Hepatocyte (in vitro differentiated cells): ENCODE measurements at regions not wholly inside any gene's neighbourhood (a gene's known extent, or its start where the extent isn't known, plus 50 kb on each side); places are given as distances from the start of the nearest gene placed in this dataset.

Source experiments
- DNase-seq: peaks from one replicate; pipeline ENCODE4 v3.0.0-alpha.2; 2016; ENCODE audit warnings: low spot score
- H2AFZ ChIP-seq: fragments of 200-600 bp; sonication (generic); 2 replicates; pipeline ENCODE4 v1.6.0; 2016; ENCODE audit warnings: antibody characterized with exemption, mild to moderate bottlenecking
- H3K27ac ChIP-seq: fragments of 200-600 bp; sonication (generic); 2 replicates; pipeline ENCODE4 v1.5.1; 2016; ENCODE audit warnings: mild to moderate bottlenecking
- H3K27me3 ChIP-seq: fragments of 200-600 bp; sonication (generic); 2 replicates; pipeline ENCODE4 v1.6.1; 2016
- H3K36me3 ChIP-seq: fragments of 200-600 bp; sonication (generic); replicated peaks from 2 replicates; pipeline ENCODE4 v1.5.1; 2016; ENCODE audit warnings: low read depth; ENCODE audit not compliant: insufficient read depth
- H3K4me1 ChIP-seq: fragments of 200-600 bp; sonication (generic); 2 replicates; pipeline ENCODE4 v1.5.1; 2016; ENCODE audit warnings: mild to moderate bottlenecking, moderate library complexity; ENCODE audit not compliant: insufficient read depth
- H3K4me2 ChIP-seq: fragments of 200-600 bp; sonication (generic); 2 replicates; pipeline ENCODE4 v1.6.0; 2016
- H3K4me3 ChIP-seq: fragments of 200-600 bp; sonication (generic); 2 replicates; pipeline ENCODE4 v1.5.1; 2016; ENCODE audit warnings: mild to moderate bottlenecking
- H3K79me2 ChIP-seq: fragments of 200-600 bp; sonication (generic); 2 replicates; pipeline ENCODE4 v1.6.0; 2017; ENCODE audit warnings: mild to moderate bottlenecking
- H3K9me2 ChIP-seq: fragments of 200-600 bp; sonication (generic); replicated peaks from 2 replicates; pipeline ENCODE4 v1.6.0; 2017; ENCODE audit warnings: mild to moderate bottlenecking; ENCODE audit not compliant: insufficient read depth
- H3K9me3 ChIP-seq: fragments of 200-600 bp; sonication (generic); 2 replicates; pipeline ENCODE4 v1.5.1; 2016; ENCODE audit warnings: low read depth, mild to moderate bottlenecking
- H4K20me1 ChIP-seq: fragments of 200-600 bp; sonication (generic); 2 replicates; pipeline ENCODE4 v1.6.0; 2016; ENCODE audit warnings: mild to moderate bottlenecking; ENCODE audit not compliant: insufficient read depth, poor library complexity, severe bottlenecking
- EZH2 ChIP-seq: fragments of 200-600 bp; sonication (generic); IDR thresholded peaks from 2 replicates; pipeline ENCODE4 v1.6.1; 2016; ENCODE audit warnings: antibody characterized with exemption, mild to moderate bottlenecking, borderline replicate concordance
- EZH2phosphoT487 ChIP-seq: fragments of 200-600 bp; sonication (generic); IDR thresholded peaks from one replicate; pipeline ENCODE4 v1.6.1; 2018; ENCODE audit warnings: antibody characterized with exemption, mild to moderate bottlenecking, low read depth, moderate library complexity; ENCODE audit not compliant: unreplicated experiment, severe bottlenecking
- WGBS: methylation state at CpG from one replicate; pipeline ENCODE4 v1.1.6; 2016; ENCODE audit warnings: low lambda C conversion rate; ENCODE audit errors: missing lambda C conversion rate; 5-methylcytosine and 5-hydroxymethylcytosine counted together
- TF ChIP-seq, protein P1 (sequence below): fragments of 200-600 bp; sonication (generic); IDR thresholded peaks from 2 replicates; pipeline ENCODE4 v1.5.1; 2016; ENCODE audit warnings: antibody characterized with exemption, mild to moderate bottlenecking; ENCODE audit not compliant: poor library complexity

GRCh38 chr20:6605055-6605935 lies 162.2 kb upstream of the BMP2 start:
- Histone ChIP-seq H3K27me3 (no peaks in the 10 kb centered on the region), H4K20me1 (no peaks in the 10 kb centered on the region), H3K4me2 (no peak overlapping the region), H3K36me3 (no peaks in the 10 kb centered on the region), H3K4me1 (no peaks in the 10 kb centered on the region), H3K4me3 (no peak overlapping the region), H3K79me2 (no peaks in the 10 kb centered on the region), H2AFZ (no peak overlapping the region), H3K9me2 (no peaks in the 10 kb centered on the region), H3K27ac (no peak overlapping the region), H3K9me3 (no peaks in the 10 kb centered on the region)
- no peak for TF ChIP-seq EZH2
- no peak for TF ChIP-seq EZH2phosphoT487
- TF ChIP-seq, protein P1, sequence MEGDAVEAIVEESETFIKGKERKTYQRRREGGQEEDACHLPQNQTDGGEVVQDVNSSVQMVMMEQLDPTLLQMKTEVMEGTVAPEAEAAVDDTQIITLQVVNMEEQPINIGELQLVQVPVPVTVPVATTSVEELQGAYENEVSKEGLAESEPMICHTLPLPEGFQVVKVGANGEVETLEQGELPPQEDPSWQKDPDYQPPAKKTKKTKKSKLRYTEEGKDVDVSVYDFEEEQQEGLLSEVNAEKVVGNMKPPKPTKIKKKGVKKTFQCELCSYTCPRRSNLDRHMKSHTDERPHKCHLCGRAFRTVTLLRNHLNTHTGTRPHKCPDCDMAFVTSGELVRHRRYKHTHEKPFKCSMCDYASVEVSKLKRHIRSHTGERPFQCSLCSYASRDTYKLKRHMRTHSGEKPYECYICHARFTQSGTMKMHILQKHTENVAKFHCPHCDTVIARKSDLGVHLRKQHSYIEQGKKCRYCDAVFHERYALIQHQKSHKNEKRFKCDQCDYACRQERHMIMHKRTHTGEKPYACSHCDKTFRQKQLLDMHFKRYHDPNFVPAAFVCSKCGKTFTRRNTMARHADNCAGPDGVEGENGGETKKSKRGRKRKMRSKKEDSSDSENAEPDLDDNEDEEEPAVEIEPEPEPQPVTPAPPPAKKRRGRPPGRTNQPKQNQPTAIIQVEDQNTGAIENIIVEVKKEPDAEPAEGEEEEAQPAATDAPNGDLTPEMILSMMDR: no peak
- WGBS: 76% methylated on average over 4 of the region's 4 CpGs
- DNase-seq: no peak

- 91% methylated on average over 3 of the region's 3 CpGs for WGBS
- H3K4me2 ChIP-seq: no peak overlapping the region
- H3K9me3 ChIP-seq: no peaks in the 10 kb centered on the region
These were observed 163.3 kb upstream of the BMP2 start for GRCh38 chr20:6604179-6604578.

DNA sequence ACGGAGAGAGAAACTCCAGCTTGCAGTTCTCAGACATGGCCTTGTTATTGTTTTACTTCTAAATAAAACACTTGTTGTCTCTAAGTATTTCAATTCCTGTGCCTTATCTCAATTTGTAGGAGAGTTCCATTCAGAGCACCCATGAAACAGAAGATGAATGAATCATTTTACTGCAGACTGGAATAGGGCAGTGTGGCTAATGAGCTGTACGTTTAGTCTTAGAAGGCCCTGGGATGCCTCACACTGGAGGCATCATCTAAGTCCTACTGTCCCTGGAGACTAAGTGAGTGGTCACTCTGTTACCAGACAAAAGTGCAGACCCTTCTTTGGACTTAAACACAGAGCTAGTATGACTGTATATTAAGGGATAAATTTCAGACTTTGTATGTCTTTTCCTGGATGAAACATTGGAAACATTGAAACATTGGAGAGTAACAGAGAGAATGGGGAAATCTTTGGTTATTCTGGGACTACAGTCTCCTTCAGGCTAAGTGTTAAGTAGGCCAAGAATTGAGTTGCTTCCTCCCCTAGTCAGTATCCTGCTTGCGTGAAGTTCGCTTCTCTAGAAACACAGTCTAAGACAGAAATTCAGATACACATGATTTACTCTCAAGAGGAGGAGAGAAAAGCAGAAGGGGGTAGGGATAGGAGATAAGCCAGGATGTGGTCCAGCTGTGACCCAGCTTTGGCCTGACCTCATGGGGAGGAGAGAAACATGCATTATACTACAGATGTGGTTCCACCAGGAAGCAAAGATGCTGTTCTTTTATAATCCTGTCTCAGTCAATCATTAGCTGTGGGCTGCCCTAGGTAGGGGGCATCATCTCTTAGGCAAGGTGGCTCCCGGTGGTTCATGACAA lies 167.4 kb upstream of the BMP2 start:
- Histone ChIP-seq H3K9me3 (no peaks in the 10 kb centered on the region), H2AFZ (no peak overlapping the region), H3K9me2 (no peaks in the 10 kb centered on the region), H3K36me3 (no peaks in the 10 kb centered on the region), H3K27me3 (no peaks in the 10 kb centered on the region), H3K79me2 (no peaks in the 10 kb centered on the region), H3K4me2 (no peak overlapping the region), H3K27ac (no peak overlapping the region), H4K20me1 (no peaks in the 10 kb centered on the region), H3K4me1 (peaks cover 13% of the 10 kb centered on the region), H3K4me3 (no peak overlapping the region)
- no peak for TF ChIP-seq EZH2phosphoT487
- TF ChIP-seq EZH2: no peak
- TF ChIP-seq, protein P1: no peak
- no peak for DNase-seq
- 73% methylated on average over 5 of the region's 5 CpGs for WGBS

More at GRCh38 chr20:6604179-6604578, 163.3 kb upstream of the BMP2 start:
- no peak for DNase-seq
- Histone ChIP-seq H3K9me2 (no peaks in the 10 kb centered on the region), H3K79me2 (no peaks in the 10 kb centered on the region), H2AFZ (no peak overlapping the region), H3K27me3 (no peaks in the 10 kb centered on the region), H3K36me3 (no peaks in the 10 kb centered on the region), H3K4me1 (no peaks in the 10 kb centered on the region), H3K27ac (no peak overlapping the region), H4K20me1 (no peaks in the 10 kb centered on the region), H3K4me3 (no peak overlapping the region)
- no peak for TF ChIP-seq EZH2phosphoT487
- TF ChIP-seq, protein P1: no peak
- no peak for TF ChIP-seq EZH2
